ENCODE measurements at regions not wholly inside any gene's neighbourhood (a gene's known extent, or its start where the extent isn't known, plus 50 kb on each side); places are given as distances from the start of the nearest gene placed in this dataset.
"Not testable (repeated sequence)": the region's sequence is repeated elsewhere in the genome, so short reads cannot be mapped to it uniquely, and the experiment has no call there.

- DNase-seq (ENCODE audit: low read depth in 4 of 4, low spot score in 3 of 4): no peak
These were observed 236.8 kb upstream of the TARS1 start for GRCh38 chr5:33203931-33204330.

- DNase-seq (ENCODE audit: low read depth in 4 of 4, low spot score in 3 of 4): no peak
These were observed 235.7 kb upstream of the TARS1 start for GRCh38 chr5:33205079-33205478.

GRCh38 chr5:33205727-33206410 lies 234.9 kb upstream of the TARS1 start:
- DNase-seq (ENCODE audit: low read depth in 4 of 4, low spot score in 3 of 4): no peak

- DNase-seq (ENCODE audit: low read depth in 4 of 4, low spot score in 3 of 4): no peak
These were observed 233.7 kb upstream of the TARS1 start for GRCh38 chr5:33206962-33207506.

GRCh38 chr5:33209252-33209651 lies 231.5 kb upstream of the TARS1 start:
- no peak for DNase-seq (ENCODE audit: low read depth in 4 of 4, low spot score in 3 of 4)

- DNase-seq (ENCODE audit: low read depth in 4 of 4, low spot score in 3 of 4): not testable (repeated sequence)
These were observed 230.5 kb upstream of the TARS1 start for GRCh38 chr5:33210221-33210620.

GRCh38 chr5:33210978-33211377 lies 229.8 kb upstream of the TARS1 start:
- DNase-seq (ENCODE audit: low read depth in 4 of 4, low spot score in 3 of 4): no peak

GRCh38 chr5:33212439-33212838 lies 228.3 kb upstream of the TARS1 start:
- DNase-seq (ENCODE audit: low read depth in 4 of 4, low spot score in 3 of 4): no peak

- no peak for DNase-seq (ENCODE audit: low read depth in 4 of 4, low spot score in 3 of 4)
These were observed 227.9 kb upstream of the TARS1 start for GRCh38 chr5:33212900-33213299.

- no peak for DNase-seq (ENCODE audit: low read depth in 4 of 4, low spot score in 3 of 4)
These were observed 217.0 kb upstream of the TARS1 start for GRCh38 chr5:33223563-33224284.

- no peak for DNase-seq (ENCODE audit: low read depth in 4 of 4, low spot score in 3 of 4)
These were observed 216.3 kb upstream of the TARS1 start for GRCh38 chr5:33224285-33224961.

GRCh38 chr5:33227247-33227646 lies 213.5 kb upstream of the TARS1 start:
- no peak for DNase-seq (ENCODE audit: low read depth in 4 of 4, low spot score in 3 of 4)

GRCh38 chr5:33227746-33228145 lies 213.0 kb upstream of the TARS1 start:
- DNase-seq (ENCODE audit: low read depth in 4 of 4, low spot score in 3 of 4): no peak

GRCh38 chr5:33228149-33228548 lies 212.6 kb upstream of the TARS1 start:
- DNase-seq (ENCODE audit: low read depth in 4 of 4, low spot score in 3 of 4): no peak

GRCh38 chr5:33229216-33229615 lies 211.5 kb upstream of the TARS1 start:
- DNase-seq (ENCODE audit: low read depth in 4 of 4, low spot score in 3 of 4): no peak

- DNase-seq (ENCODE audit: low read depth in 4 of 4, low spot score in 3 of 4): no peak
These were observed 210.2 kb upstream of the TARS1 start for GRCh38 chr5:33230467-33231078.

- no peak for DNase-seq (ENCODE audit: low read depth in 4 of 4, low spot score in 3 of 4)
These were observed 209.5 kb upstream of the TARS1 start for GRCh38 chr5:33231214-33231710.

GRCh38 chr5:33231935-33232334 lies 208.8 kb upstream of the TARS1 start:
- no peak for DNase-seq (ENCODE audit: low read depth in 4 of 4, low spot score in 3 of 4)

- peak in 1 of 4 donors; percentile 35 for DNase-seq (ENCODE audit: low read depth in 4 of 4, low spot score in 3 of 4)
These were observed 207.8 kb upstream of the TARS1 start for GRCh38 chr5:33232731-33233505.

GRCh38 chr5:33235304-33235703 lies 205.5 kb upstream of the TARS1 start:
- no peak for DNase-seq (ENCODE audit: low read depth in 4 of 4, low spot score in 3 of 4)
